Fibroblast of peridontal ligament (primary cell): ENCODE measurements at regions not wholly inside any gene's neighbourhood (a gene's known extent, or its start where the extent isn't known, plus 50 kb on each side); places are given as distances from the start of the nearest gene placed in this dataset.

Source experiments
- DNase-seq: peaks from one replicate; pipeline ENCODE4 v3.0.0-alpha.2; 2010; ENCODE audit errors: extremely low read depth

DNA sequence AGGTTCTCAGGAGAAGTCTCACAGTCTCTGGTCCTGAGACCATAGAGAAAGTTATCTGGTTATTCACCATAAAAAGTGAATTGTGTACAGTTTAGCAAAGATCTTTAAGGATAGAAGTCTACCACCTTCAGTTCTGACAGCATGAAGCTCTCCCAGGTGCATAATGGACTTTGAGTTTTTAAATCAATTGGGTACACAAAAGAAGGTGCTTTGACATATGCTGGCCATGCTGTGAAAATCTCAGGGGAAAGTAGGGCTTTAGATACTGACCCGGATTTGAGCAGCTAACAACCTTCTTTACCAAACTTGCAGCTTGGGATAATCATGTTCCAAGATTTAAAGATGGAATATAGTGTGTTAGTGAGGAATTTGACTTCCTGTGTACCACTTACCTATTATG, 264.2 kb downstream of the ZSWIM6 start:
- DNase-seq = no peak

DNA sequence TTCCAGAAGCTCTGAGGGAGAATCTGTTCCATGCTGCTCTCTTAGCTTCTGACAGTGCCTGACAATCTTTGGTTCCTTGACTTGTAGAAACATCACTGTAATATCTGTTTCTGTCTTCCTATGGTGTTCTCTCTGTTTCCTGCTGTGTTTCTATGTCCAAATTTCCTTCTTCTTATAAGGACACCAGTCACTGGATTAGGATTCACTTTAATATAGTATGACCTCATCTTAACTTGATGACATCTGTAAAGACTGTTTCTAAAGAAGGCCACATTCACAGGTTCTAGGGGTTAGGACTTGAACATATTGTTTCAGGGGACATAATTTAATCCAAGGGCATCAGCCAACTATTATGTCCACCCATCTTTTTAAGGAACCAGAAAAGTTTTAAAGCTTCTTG, 265.6 kb downstream of the ZSWIM6 start:
- no peak for DNase-seq

DNA sequence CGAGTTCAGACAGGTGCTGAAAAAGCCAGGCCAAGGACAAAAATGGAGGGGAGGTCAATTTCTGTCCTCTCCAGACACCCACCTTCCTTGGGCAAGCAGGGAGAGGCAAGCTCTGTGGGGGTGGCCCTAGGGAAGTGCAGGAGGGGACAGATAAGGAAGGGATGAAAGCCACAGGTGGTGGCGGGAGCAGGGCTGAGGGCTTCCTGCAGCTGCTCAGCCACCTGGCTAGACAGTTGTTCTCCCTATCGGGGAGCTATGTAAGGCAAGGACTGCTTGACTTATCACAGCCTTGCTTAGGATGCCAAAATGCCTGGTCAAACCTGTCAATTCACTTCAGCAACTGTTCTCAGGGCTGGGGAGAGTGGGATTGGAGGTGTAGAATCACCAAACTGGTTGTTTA, 266.1 kb downstream of the ZSWIM6 start:
- no peak for DNase-seq

DNA sequence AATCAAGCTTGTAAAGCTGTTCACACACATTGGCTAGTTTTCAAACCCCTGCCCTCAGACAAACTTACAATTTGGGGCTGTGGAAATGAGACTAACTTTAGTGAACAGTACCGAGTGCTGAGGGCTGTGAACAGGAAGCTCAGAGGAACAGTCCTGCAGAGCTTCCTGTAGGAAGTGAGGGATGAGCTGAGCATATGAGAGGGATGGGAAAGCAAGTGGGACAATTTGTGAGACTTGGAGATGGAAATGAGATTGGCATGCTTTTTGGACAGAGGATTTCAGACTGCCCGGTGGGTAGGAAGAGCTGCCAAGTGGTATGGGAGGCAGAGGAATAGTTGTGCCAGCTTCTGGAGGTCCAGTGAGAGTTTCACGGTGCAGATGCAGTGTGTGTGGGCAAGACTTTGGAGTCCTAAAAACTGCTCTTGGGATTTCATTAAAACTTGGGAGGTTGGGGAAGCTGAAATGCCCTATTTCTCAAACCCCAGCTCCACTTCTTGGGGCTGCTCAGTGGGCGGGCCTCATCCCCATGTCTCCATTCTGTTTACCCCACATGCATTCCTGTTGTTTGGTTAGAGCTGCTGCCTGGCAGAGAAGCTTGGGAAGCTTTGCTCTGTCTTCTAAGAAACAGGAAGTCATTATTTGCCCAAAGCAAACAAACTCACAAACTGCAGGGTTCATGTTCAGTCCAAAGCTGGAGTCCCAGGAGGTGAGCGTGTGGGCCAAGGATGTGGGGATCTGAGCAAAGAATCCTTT, 267.5 kb downstream of the ZSWIM6 start:
- DNase-seq = peak; percentile 34

DNA sequence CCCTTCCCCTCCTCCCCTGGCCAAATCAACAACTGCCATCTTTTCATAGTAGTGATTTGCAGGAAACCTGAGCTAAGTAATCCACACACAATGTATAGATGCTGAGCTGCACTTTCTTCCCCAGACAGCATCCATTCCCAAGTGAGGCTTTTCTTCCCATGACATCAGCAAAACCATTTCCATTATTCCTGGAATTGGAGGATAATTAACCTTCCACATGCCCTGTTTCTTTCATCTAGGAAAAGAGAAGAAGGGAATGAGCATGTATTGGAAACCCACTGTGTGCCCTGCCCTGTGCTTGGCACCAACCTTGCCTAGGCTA, 268.0 kb downstream of the ZSWIM6 start:
- DNase-seq = no peak

DNA sequence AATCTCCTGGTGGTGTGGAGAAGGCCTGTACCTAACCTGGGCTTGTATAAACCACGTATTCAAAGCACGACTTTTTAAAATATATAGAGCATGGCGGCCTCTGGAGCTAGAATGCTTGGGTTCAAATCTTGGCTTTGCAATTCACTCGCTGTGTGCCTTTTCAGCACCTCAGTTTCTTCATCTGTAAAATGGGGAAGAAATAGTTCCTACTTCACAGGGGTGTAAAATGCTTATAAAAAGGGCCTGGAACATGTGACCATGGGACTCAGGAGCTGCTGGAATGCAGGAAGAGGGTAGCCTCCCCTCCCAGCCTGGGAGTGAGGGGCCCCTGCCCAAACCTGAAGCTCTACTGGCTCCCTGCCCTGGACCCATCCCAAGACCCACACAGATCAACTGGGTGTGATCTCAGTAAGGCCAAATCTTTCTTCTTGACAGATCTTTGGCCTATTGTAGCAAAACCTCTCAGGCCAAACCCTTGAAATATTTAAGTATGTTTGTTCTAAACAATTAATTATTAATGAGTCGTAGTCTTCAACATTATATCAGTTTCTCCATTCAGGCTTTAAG, 269.0 kb downstream of the ZSWIM6 start:
- DNase-seq = no peak

DNA sequence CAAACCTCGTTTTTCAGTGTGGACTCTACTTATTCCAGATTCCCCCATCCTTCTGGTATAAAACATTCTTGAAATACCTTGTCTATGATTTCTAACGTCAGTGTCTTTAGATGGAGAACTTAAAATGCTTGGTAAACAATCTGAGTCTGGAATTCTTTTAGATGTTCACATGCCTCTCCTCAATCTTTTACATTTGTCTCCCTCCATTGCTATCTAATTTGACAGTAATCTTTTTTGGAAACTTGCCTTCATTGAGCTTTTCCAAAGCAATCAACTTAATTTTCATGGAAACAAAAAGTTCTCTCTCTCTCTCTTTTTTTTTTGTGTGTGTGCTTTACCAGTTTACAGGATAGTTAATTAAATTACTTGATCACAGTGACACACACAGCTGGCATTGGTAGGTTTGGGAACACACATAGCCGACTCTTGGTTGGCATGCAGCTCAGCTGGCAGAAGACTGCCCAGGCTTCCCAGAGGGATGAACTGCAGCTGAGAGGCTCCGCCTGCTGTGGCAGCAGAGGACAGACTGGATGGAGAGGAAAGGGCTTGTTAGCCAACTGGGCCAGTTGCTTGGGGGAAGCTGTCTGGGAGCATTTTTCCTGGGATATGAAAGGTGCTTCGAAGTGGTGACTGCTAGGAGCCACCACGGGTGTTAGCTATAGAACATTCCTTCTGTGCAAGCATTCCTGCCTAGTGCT, 271.3 kb downstream of the ZSWIM6 start:
- no peak for DNase-seq

DNA sequence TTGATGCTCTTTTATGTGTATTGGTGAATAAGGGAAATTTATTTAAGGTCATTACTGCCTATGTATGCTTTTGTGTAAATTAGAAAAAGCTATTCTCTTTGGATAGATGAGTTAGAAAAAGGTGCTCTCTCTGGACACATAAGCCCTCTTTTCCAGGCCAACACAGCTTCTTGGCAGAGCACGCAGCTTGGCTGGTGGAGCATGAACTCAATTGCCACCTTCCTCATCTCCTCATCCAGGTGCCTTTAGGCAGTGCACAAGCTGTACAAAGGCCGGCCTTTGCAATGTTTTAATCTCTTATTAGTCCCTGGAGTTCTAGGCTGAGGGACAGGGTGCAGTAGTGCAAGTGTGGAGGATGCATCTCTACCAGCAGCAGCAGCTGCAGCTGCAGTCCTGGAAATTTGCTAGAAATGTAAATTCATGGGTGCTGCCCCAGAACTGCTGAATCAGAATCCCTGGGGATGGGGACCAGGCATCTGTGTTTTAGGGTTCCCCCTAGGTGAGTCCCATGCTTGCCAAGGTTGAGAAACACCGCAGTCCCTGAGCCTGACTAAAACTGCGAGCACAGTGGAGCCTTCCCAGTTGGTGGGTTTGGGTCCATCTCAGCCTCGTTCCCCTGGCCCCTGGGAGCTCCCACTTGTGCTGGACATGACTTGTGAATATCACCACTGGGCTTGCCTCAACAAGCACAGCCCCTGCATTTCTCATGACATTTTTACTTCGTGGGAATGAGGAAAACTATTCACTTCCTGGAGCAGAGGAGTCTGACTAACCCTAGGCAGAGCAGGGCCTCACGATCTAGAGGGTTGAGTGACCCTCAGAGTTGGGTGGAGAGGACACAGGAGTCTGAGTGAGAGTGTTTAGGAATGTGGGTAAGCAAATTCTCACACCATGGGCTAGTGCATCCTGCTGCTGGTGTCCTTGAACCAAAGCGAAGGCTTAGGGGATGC, 272.3 kb downstream of the ZSWIM6 start:
- DNase-seq = no peak

DNA sequence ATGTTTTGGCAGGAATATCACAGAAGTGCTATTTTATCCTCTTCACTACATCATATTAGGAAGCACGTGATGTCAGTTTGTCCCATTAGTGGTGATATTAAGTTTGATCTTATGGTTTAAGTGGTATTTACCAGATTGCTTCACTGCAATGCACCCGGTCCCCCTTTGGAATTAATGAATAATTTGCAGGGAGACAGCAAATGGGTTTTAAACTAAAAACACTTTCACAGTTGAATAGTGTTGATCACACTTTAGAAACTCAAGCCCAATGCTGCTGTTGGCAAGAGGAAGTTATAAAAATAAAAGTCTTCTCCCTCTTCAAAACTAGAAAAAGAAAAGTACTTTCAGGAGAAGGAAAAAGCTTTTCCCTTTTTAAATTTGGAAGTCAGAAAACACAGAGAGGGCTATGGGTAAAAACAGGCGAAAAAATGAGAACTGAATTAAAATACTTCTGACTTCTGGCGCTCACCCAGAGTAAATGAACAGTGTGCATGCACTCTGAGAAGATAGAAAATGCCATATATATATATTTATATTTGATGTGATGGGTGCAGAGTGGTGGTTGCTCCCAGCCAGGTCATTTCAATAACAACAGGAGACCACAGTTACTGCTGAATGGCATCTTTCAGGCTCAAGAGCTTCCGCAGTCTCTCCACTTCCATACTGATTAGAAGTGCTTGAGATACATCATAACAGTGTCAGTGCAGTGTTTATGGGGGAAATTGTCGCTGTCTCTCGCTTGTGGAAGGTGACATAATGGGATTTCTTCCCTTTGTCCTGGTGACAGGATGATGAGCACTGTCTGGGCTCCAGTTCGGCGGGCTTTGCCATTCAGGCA, 278.0 kb downstream of the ZSWIM6 start:
- DNase-seq = no peak

DNA sequence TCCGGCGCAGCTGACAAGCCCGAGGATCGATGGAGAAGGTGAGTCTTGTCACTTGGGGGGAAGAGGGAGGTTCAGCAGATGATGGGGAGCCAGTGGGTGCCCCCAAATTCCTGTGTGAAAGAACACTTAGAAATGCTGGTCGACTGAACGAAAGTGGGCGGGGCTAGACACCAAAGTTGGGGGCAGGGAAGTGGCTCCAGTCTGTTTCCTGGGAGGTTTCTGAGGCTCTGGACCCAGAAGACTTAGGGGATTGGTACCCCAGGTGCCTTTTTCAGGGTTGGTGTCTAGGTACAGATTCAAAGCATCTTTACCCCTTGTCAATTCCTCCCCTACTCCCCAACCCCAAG, 278.6 kb downstream of the ZSWIM6 start:
- no peak for DNase-seq

DNA sequence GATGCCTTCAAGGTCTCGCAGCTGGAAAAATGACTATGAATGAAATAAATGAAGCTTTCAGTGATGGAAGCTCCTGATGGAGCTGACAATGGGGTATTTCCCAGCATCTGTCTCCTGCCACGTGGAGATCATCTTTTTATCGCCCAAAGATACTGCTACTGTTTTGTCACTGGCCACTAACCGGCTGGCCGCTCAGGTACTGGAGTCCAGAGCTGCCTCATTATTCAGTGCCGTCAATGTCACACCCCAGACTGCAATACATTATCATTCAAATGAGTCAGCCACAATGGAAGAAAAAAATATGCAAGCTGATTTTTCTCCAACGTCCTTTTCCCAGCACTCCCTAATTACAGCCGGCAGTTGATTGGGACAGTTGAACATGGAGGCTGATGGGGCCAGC, 280.4 kb downstream of the ZSWIM6 start:
- no peak for DNase-seq

DNA sequence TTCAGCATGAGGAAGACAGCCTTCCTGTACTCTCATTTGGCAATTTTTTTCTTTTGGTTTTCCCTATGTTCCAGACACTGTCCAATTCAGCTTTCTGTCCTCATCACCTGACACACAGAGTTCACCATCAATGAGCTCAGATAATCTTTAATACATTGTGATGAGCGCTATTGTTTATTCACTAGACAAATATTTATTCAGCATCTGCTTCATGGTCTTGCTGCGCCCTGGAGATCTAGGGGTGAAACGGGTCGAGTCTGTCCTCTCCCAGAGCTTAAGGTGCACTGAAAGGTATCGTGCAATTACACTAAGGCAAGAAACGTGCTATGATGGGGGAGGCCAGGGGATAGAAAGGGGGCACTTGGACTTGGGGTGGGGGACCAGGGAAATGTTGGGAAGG, 281.6 kb downstream of the ZSWIM6 start:
- DNase-seq = no peak

DNA sequence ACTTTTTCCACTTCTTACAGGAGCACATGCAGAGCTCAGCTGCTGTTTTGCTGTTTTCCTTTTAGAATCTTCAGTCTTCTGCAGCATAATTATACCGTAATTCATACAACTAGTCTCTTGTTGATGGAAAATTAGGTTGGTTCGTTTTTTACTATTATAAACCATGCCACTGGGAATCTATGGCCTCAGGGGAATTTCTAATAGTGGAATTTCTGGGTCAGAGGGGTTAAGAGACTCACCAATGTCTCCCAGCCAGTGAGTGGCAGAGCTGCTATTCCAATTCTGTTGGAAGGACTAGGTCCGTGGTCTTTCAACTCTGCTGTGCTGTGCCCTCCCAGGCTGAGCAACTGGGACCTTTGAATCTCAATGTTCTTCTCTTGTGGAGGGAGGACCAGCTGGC, 282.5 kb downstream of the ZSWIM6 start:
- no peak for DNase-seq

DNA sequence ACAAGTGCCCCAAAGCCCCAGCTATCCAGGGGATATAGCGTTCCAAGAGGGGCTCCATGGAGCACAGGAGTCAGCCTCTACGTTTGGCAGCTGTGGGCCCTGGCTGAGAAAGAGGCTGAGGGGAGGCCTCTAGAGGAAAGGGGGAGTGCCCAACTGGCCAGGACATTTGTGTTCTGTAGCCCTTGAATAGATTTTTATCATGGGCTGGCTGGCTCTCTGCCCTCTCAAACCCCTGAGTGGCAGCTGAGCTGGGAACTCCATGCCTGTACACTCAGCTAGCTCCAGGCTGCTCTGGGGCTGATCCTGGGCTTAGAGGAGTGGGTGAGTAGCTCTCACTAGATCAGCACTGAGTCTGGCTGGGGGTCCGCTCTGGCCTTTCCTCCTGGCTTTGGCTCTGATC, 285.0 kb downstream of the ZSWIM6 start:
- DNase-seq = no peak

DNA sequence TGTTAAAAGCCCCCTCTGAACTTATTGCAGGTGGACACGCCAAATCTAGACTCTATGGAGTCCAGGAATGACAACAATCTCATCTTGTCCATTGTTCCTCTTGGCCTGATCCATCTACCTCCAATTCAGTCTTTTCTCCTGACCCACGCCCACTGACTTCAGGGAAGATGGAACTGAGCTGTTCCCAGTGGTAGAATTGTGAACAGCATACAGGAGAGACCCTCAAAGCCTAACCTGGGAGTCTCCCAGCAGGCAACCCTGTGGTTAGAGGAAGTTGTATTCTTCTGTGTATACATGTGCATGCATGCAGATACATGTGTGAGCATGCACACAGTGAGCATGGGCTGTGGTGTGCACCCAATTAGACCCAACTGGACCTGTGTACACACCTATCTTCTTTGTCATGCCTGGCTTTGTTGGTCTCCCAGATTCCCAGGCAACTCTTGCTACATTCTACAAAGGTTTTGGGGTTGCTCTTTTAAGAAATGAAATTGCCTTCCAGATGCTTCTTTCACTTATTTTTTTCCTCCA, 286.0 kb downstream of the ZSWIM6 start:
- DNase-seq = no peak

DNA sequence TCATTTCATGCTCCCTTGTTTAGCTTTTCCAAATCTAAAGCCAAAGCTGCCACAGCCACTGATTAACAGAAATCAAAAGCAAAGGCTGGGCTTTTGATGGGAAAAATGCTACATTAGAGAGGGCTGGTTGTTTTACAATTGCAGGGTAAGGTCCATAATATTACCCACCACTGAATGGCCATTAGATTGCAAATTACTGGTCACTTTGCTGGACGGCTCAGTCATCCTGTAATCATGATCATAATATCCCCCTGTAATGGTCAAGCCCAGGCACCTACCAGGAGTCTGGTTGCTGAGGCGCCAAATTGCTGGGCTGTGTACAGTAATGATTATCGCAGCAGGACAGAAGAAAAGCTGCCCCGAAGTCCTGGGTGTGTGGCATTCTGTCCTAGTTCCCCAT, 286.5 kb downstream of the ZSWIM6 start:
- DNase-seq = no peak

DNA sequence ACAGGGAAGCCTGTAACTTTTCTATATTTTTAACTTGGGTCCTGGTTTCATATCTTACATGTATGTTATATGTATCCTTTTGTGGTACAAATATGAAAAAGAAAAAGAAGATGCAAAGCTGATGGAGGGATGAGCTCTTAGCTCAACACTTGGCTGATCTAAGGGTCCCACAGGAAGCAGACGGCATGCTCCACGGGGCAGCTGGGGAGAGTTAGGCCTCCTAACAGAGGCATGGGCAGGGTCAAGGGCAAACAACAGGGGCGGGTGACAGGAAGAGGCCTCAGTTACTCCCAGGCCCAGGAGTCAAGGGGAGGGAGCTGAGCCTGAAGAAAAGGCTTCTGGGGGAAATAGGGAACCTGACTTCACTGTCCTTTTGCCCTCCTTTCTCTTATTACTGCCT, 287.2 kb downstream of the ZSWIM6 start:
- DNase-seq = no peak

DNA sequence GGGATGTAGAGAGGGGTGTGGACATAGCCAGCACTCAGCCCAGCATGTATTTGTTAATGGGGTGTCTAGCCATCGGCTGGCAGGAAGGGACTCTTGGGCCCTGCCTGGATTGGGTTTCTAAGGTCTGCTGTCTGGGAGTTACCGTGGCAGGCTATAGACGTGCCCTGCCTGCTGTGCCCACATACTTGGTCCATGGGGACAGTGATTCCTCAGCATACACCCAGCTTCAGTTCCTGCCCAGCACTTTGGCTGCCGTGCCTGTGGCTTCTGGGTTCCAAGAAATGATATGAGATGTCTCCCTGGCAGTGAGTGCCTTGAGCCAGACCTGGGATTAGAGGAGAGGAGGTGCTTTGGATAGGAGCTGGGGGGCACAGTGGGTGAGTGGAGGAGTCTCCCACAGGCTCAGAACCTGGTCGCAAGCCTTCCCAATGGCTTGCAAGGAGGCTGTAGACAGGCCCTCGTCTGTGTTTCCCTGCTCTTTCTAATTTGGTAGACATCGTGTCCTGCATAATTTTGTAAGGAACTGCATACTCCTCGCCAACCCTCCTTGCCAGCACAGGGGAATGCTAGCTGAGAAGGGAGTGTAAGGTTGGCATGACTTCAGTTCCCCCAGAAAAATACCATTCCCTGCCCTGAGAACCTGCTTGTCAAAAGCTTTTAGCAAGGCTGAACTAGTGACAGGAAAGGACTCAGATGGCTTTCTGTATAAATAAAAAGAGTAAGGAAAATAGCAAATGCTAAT, 287.9 kb downstream of the ZSWIM6 start:
- DNase-seq = no peak

DNA sequence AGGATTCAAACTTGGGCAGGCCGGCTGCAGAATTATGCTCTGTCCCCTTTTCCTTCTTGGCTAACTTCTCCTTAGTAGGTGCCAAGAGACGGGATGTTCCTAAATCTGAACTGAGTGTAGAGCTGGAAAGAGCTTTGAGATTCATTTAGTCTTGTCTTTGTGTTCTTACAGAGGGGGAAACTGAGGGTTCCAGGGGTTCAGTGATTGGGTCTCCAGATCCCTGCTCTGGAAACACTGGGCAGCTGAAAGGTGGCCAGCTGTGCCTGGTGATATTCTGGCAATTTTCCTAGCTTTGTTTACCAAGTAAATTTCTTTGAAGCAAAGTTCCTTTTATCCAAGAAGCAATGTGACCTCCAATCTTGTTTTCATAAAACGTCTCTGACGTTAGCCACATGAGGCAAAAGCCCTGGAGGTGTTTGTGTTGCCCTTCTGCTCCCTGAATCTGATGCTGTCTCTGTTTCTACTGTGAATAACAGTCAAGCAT, 288.7 kb downstream of the ZSWIM6 start:
- no peak for DNase-seq

DNA sequence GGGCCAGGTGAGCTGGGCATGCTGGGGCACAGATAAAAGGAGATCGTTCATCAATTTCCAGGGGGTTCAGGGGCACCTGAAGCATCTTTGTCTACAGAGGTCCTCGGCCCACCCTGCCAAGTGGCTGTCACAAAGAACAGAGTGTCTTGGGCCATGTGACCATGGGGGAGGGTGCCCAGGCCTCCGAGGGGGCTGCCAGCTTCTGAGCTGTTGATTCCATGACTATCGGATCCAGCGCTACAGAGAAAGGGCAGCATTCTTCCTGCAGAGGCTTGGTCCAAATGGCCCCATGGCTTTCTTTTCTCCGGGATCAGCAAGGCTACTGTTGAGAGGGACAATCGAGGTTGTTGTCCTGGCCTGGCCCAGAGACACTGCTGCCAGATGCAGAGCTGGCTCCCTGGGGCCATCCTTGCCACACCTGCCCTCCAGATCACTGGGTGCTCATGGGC, 289.2 kb downstream of the ZSWIM6 start:
- DNase-seq = no peak
